Activated T-cell treated with anti-CD3 and anti-CD28 coated beads, Interleukin-2, amount 50 U/mL, for 24 hours (primary cell): ENCODE measurements at regions not wholly inside any gene's neighbourhood (a gene's known extent, or its start where the extent isn't known, plus 50 kb on each side); places are given as distances from the start of the nearest gene placed in this dataset.

Experiments used
- DNase-seq: peaks from one replicate; pipeline ENCODE4 v3.0.0-alpha.2; 2020
- H3K27ac Mint-ChIP-seq: 2 replicates; pipeline ENCODE4 v1.8.0; 2020; ENCODE audit warnings: mild to moderate bottlenecking, mixed read lengths
- H3K27me3 Mint-ChIP-seq: 2 replicates; pipeline ENCODE4 v1.8.0; 2020; ENCODE audit warnings: mixed read lengths
- H3K36me3 Mint-ChIP-seq: 2 replicates; pipeline ENCODE4 v1.8.0; 2020; ENCODE audit warnings: low read depth, mixed read lengths
- H3K4me1 Mint-ChIP-seq: 2 replicates; pipeline ENCODE4 v1.8.0; 2020; ENCODE audit warnings: low read depth, mixed read lengths
- H3K4me3 Mint-ChIP-seq: 2 replicates; pipeline ENCODE4 v1.8.0; 2020; ENCODE audit warnings: mild to moderate bottlenecking, moderate library complexity, mixed read lengths
- H3K9me3 Mint-ChIP-seq: 2 replicates; pipeline ENCODE4 v1.8.0; 2020; ENCODE audit warnings: mixed read lengths

DNA sequence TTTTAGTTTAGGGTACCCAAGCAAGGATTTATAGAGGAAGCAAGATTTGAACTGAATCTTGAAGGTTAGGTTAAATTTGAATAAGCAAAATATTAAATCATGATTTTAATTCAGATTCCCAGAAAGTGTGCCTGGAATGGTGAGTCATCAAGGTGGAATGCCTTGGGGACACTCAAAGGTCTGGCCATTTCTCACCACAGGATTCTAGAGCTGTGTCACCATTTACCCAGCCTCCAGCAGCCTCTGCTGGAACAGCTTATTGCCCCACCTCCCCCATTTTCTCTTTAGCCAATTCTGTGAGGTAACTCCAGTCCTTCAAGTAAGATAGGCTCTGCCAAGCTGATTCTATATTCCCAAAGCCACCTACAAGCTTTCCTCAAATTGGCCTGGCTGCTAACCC lies 181.4 kb downstream of the SIM1 start:
- Mint-ChIP-seq H3K4me3 (no peak overlapping the region), H3K4me1 (peaks cover 1% of the 10 kb centered on the region), H3K36me3 (no peaks in the 10 kb centered on the region), H3K27me3 (peaks cover 3% of the 10 kb centered on the region), H3K9me3 (no peaks in the 10 kb centered on the region), H3K27ac (no peak overlapping the region)
- no peak for DNase-seq

- Mint-ChIP-seq H3K9me3 (no peaks in the 10 kb centered on the region), H3K4me1 (peaks cover 1% of the 10 kb centered on the region), H3K36me3 (no peaks in the 10 kb centered on the region), H3K27ac (no peak overlapping the region), H3K4me3 (no peak overlapping the region), H3K27me3 (peaks cover 9% of the 10 kb centered on the region)
- no peak for DNase-seq
These were observed 183.2 kb downstream of the SIM1 start for GRCh38 chr6:100281471-100281901.

DNA sequence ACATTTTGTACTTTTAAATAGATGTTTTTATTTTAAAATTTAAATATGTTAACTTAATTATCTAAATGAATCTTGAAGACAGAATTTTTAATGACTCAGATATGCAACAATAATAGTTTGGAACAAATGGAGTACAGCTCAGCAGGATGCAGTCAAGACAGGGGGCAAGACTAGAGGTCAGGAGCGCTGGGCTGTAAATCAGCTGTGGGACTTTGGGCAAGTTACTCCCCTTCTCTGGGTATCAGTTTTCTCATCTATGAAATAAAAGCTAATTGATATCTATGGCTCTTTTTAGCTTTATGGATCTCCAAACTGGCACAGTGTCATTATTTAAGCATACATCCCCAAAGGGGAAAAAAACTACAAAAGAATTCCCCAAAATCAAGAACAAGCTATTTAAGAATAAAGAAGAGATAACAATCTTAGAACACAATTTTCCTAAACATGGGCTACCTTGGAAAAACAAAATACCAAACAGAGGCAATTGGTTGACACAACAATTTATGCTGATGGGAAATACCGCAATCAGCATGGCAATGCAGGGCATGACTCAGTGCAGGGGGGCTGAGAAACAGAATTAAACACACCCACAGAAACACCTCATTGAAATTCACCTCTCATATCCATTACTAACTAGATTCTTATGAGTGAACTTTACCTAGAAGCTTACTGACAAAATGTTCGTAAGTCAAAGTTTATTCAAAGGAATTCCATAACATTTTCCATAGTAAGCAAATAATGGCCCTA lies 188.2 kb downstream of the SIM1 start:
- H3K27ac Mint-ChIP-seq, result no peak overlapping the region
- no peak overlapping the region for H3K4me3 Mint-ChIP-seq
- DNase-seq, result no peak

GRCh38 chr6:100274147-100274546 lies 190.6 kb downstream of the SIM1 start:
- H3K27ac Mint-ChIP-seq, result no peak overlapping the region
- H3K4me3 Mint-ChIP-seq, result no peak overlapping the region
- H3K4me1 Mint-ChIP-seq, result no peaks in the 10 kb centered on the region
- H3K27me3 Mint-ChIP-seq, result peaks cover 8% of the 10 kb centered on the region
- DNase-seq, result no peak
- no peaks in the 10 kb centered on the region for H3K36me3 Mint-ChIP-seq
- no peaks in the 10 kb centered on the region for H3K9me3 Mint-ChIP-seq

More for the DNA sequence above, 188.2 kb downstream of the SIM1 start:
- Mint-ChIP-seq H3K27me3 (peaks cover 8% of the 10 kb centered on the region), H3K9me3 (no peaks in the 10 kb centered on the region), H3K4me1 (no peaks in the 10 kb centered on the region), H3K36me3 (no peaks in the 10 kb centered on the region)

GRCh38 chr6:100271625-100272024 lies 193.1 kb downstream of the SIM1 start:
- H3K4me1 Mint-ChIP-seq, result no peaks in the 10 kb centered on the region
- H3K9me3 Mint-ChIP-seq, result no peaks in the 10 kb centered on the region
- no peaks in the 10 kb centered on the region for H3K36me3 Mint-ChIP-seq
- no peak overlapping the region for H3K4me3 Mint-ChIP-seq
- H3K27me3 Mint-ChIP-seq, result peaks cover 7% of the 10 kb centered on the region
- DNase-seq, result no peak
- H3K27ac Mint-ChIP-seq, result no peak overlapping the region

GRCh38 chr6:100271202-100271601 lies 193.5 kb downstream of the SIM1 start:
- peaks cover 4% of the 10 kb centered on the region for H3K27me3 Mint-ChIP-seq
- H3K4me1 Mint-ChIP-seq, result no peaks in the 10 kb centered on the region
- no peak for DNase-seq
- H3K36me3 Mint-ChIP-seq, result no peaks in the 10 kb centered on the region
- H3K4me3 Mint-ChIP-seq, result no peak overlapping the region
- no peaks in the 10 kb centered on the region for H3K9me3 Mint-ChIP-seq
- no peak overlapping the region for H3K27ac Mint-ChIP-seq

GRCh38 chr6:100269189-100269588 lies 195.5 kb downstream of the SIM1 start:
- Mint-ChIP-seq H3K36me3 (no peaks in the 10 kb centered on the region), H3K27ac (no peak overlapping the region), H3K4me3 (no peak overlapping the region), H3K4me1 (no peaks in the 10 kb centered on the region), H3K27me3 (peaks cover 9% of the 10 kb centered on the region), H3K9me3 (no peaks in the 10 kb centered on the region)
- no peak for DNase-seq

GRCh38 chr6:100268326-100268725 lies 196.4 kb downstream of the SIM1 start:
- no peak for DNase-seq
- no peaks in the 10 kb centered on the region for H3K4me1 Mint-ChIP-seq
- H3K4me3 Mint-ChIP-seq, result no peak overlapping the region
- H3K27ac Mint-ChIP-seq, result no peak overlapping the region
- peaks cover 12% of the 10 kb centered on the region for H3K27me3 Mint-ChIP-seq
- H3K9me3 Mint-ChIP-seq, result no peaks in the 10 kb centered on the region
- no peaks in the 10 kb centered on the region for H3K36me3 Mint-ChIP-seq

GRCh38 chr6:100267721-100268123 lies 197.0 kb downstream of the SIM1 start:
- Mint-ChIP-seq H3K4me1 (no peaks in the 10 kb centered on the region), H3K36me3 (no peaks in the 10 kb centered on the region), H3K9me3 (no peaks in the 10 kb centered on the region), H3K27me3 (peaks cover 12% of the 10 kb centered on the region), H3K4me3 (no peak overlapping the region), H3K27ac (no peak overlapping the region)
- DNase-seq, result no peak

- H3K9me3 Mint-ChIP-seq, result no peaks in the 10 kb centered on the region
- H3K4me1 Mint-ChIP-seq, result no peaks in the 10 kb centered on the region
- H3K36me3 Mint-ChIP-seq, result no peaks in the 10 kb centered on the region
- DNase-seq, result no peak
- H3K27me3 Mint-ChIP-seq, result peaks cover 12% of the 10 kb centered on the region
- H3K27ac Mint-ChIP-seq, result no peak overlapping the region
- no peak overlapping the region for H3K4me3 Mint-ChIP-seq
These were observed 198.0 kb downstream of the SIM1 start for GRCh38 chr6:100266494-100267401.

- Mint-ChIP-seq H3K36me3 (no peaks in the 10 kb centered on the region), H3K27me3 (peaks cover 9% of the 10 kb centered on the region), H3K9me3 (no peaks in the 10 kb centered on the region), H3K27ac (no peak overlapping the region), H3K4me1 (peaks cover 4% of the 10 kb centered on the region), H3K4me3 (no peak overlapping the region)
- no peak for DNase-seq
These were observed 202.6 kb downstream of the SIM1 start for GRCh38 chr6:100262086-100262485.

- H3K27ac Mint-ChIP-seq, result no peak overlapping the region
- DNase-seq, result no peak
- no peaks in the 10 kb centered on the region for H3K9me3 Mint-ChIP-seq
- H3K4me3 Mint-ChIP-seq, result no peak overlapping the region
- H3K4me1 Mint-ChIP-seq, result peaks cover 4% of the 10 kb centered on the region
- H3K36me3 Mint-ChIP-seq, result no peaks in the 10 kb centered on the region
- H3K27me3 Mint-ChIP-seq, result peaks cover 9% of the 10 kb centered on the region
These were observed 203.2 kb downstream of the SIM1 start for GRCh38 chr6:100261486-100261885.

- H3K4me1 Mint-ChIP-seq, result peaks cover 4% of the 10 kb centered on the region
- no peak overlapping the region for H3K27ac Mint-ChIP-seq
- H3K36me3 Mint-ChIP-seq, result no peaks in the 10 kb centered on the region
- peaks cover 8% of the 10 kb centered on the region for H3K27me3 Mint-ChIP-seq
- no peaks in the 10 kb centered on the region for H3K9me3 Mint-ChIP-seq
- H3K4me3 Mint-ChIP-seq, result no peak overlapping the region
- DNase-seq, result no peak
These were observed 204.1 kb downstream of the SIM1 start for GRCh38 chr6:100260584-100260983.

DNA sequence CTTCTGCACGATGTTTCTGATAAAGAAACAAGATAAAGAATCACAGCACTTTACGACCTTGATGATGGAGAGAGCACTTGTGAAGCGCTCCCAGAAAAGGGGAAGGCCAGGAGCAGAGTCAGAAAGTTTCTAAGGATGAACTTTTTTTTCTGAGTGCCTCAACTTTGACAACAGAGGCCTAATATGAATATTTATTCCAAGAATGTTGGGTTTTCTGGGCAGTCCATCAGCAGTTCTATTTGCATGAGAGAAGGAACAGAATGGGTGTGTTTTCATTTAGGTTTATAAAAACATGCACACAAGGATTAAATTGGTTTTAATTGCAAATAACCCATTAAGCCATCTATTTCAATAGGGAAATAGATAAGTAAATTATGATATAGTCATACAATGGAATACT lies 204.9 kb downstream of the SIM1 start:
- Mint-ChIP-seq H3K4me3 (no peak overlapping the region), H3K27ac (no peak overlapping the region), H3K9me3 (no peaks in the 10 kb centered on the region), H3K27me3 (peaks cover 4% of the 10 kb centered on the region), H3K4me1 (peaks cover 4% of the 10 kb centered on the region), H3K36me3 (no peaks in the 10 kb centered on the region)
- DNase-seq, result no peak

DNA sequence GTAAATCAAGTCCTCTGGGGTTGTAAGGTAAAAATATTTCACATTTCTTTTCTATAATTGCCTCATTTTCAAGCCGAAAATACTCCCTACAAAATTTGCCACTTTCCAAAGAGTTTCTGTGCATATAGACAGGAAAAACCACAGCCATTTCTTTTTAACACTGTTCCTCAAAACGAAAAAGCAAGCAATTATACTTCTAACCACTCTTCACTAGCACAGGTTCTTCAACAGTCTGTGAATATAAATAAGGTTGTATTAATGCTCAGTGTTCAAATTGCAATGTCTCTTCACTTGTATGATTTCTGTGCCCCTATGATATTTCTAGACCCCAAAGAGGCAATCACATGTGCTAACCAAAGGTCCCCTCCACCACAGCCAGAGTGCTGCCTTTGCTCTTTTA lies 206.0 kb downstream of the SIM1 start:
- Mint-ChIP-seq H3K4me3 (no peak overlapping the region), H3K36me3 (no peaks in the 10 kb centered on the region), H3K4me1 (peaks cover 4% of the 10 kb centered on the region), H3K9me3 (no peaks in the 10 kb centered on the region), H3K27ac (no peak overlapping the region), H3K27me3 (no peaks in the 10 kb centered on the region)
- DNase-seq, result no peak
